Spleen (tissue), 7 donors: ENCODE measurements at regions not wholly inside any gene's neighbourhood (a gene's known extent, or its start where the extent isn't known, plus 50 kb on each side); places are given as distances from the start of the nearest gene placed in this dataset.

Experiments used
- CTCF ChIP-seq, 11 experiments: fragments of 200-600 bp in 7 of 11; fragments of 450-650 bp in 4 of 11; sonication (generic) in 4 of 11; IDR thresholded peaks in 8 of 11; conservative IDR thresholded peaks in 3 of 11; 1 replicate in 7 of 11; 2 replicates in 4 of 11; pipeline versions ENCODE4 v1.4.0 to v1.8.0; 2016 to 2021; ENCODE audit warnings: antibody characterized with exemption in 11 of 11, inconsistent platforms in 4 of 11, mild to moderate bottlenecking in 1 of 11
- POLR2A ChIP-seq, 3 donors: fragments of 450-650 bp; IDR thresholded peaks; one replicate each; pipeline ENCODE4 v1.5.1; 2017; ENCODE audit warnings: antibody characterized with exemption in 3 of 3, mild to moderate bottlenecking in 1 of 3
- POLR2AphosphoS5 ChIP-seq, 3 donors: sonication (generic); formaldehyde crosslinking; IDR thresholded peaks; one replicate each; pipeline ENCODE4 v1.5.1; 2017; ENCODE audit warnings: antibody characterized with exemption in 3 of 3
- donor health status: DM: no; HTN: no; CAD: no; lungs with moderate emphysema.
- donor health status: DM: no; HTN: no; CAD: no.
- donor health status: DM: no; HTN: no; CAD: no.

DNA sequence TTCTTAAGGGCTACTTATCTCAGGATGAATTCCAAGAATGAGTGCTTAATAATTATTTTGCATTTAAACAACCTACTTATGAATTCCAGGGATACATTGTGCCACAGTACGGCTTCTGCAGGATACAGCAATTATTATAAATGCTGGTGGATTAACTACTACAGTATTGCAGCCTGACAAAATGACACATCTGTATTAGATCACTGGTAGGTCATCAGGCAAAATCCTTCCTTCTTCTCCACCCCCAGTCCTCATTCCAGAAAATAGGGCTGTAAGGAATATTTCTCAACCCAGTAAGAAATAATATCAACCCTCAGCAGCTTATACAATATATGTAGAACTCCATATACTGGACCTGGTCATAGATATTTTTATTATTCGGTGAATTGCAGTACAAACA is 79.3 kb upstream of the RORA start:
- TF ChIP-seq POLR2A (IDR thresholded peaks at IDR 0.05) = no peak
- no peak for TF ChIP-seq POLR2AphosphoS5 (IDR thresholded peaks at IDR 0.05)
- TF ChIP-seq CTCF (IDR thresholded peaks at IDR 0.05 in 8 of 11, conservative IDR thresholded peaks at IDR 0.05 in 3 of 11) = no peak
